ENCODE measurements at regions not wholly inside any gene's neighbourhood (a gene's known extent, or its start where the extent isn't known, plus 50 kb on each side); places are given as distances from the start of the nearest gene placed in this dataset.

GRCh38 chr17:56031636-56032035 lies 121.6 kb upstream of the ANKFN1 start:
- Mint-ChIP-seq H3K27ac (no peak overlapping the region), H3K27me3 (ENCODE audit: low read depth) (no peaks in the 10 kb centered on the region), H3K36me3 (no peaks in the 10 kb centered on the region), H3K9me3 (peaks cover 8% of the 10 kb centered on the region; the same call in 1 of the 2 replicates), H3K4me1 (no peaks in the 10 kb centered on the region), H3K4me3 (no peak overlapping the region)
- ChIA-PET POLR2A (no interaction called here), CTCF (no interaction called here)
- ATAC-seq (no peak), DNase-seq (ENCODE audit: low spot score) (no peak)
- TF ChIP-seq MAX (CRISPR knock-in tag; IDR thresholded peaks at IDR 0.05), result no peak
- TF ChIP-seq MLX (CRISPR knock-in tag; IDR thresholded peaks at IDR 0.05), result no peak
- no peak for TF ChIP-seq IRF2 (CRISPR knock-in tag; IDR thresholded peaks at IDR 0.05; ENCODE audit: borderline replicate concordance, low read depth)
- TF ChIP-seq CTCF (IDR thresholded peaks at IDR 0.05), result no peak
- no peak for TF ChIP-seq SMAD3 (CRISPR knock-in tag; IDR thresholded peaks at IDR 0.05; ENCODE audit: borderline replicate concordance)
- no peak for TF ChIP-seq STAT6 (CRISPR knock-in tag; conservative IDR thresholded peaks at IDR 0.05; ENCODE audit: low read depth)
- TF ChIP-seq JAZF1 (CRISPR knock-in tag; IDR thresholded peaks at IDR 0.05), result no peak
- TF ChIP-seq NFE2L1 (CRISPR knock-in tag; IDR thresholded peaks at IDR 0.05), result no peak
- TF ChIP-seq GTF2I (CRISPR knock-in tag; conservative IDR thresholded peaks at IDR 0.05), result no peak
- no peak for TF ChIP-seq NR1H2 (CRISPR knock-in tag; IDR thresholded peaks at IDR 0.05)
- TF ChIP-seq OVOL2 (CRISPR knock-in tag; IDR thresholded peaks at IDR 0.05; ENCODE audit: borderline replicate concordance), result no peak
- no peak for TF ChIP-seq ESRRA (CRISPR knock-in tag; IDR thresholded peaks at IDR 0.05; ENCODE audit: borderline replicate concordance)
- TF ChIP-seq ETV6 (CRISPR knock-in tag; IDR thresholded peaks at IDR 0.05), result no peak
- TF ChIP-seq ZNF317 (CRISPR knock-in tag; IDR thresholded peaks at IDR 0.05; ENCODE audit: borderline replicate concordance, low read depth), result no peak
- no peak for TF ChIP-seq ZNF423 (CRISPR knock-in tag; IDR thresholded peaks at IDR 0.05)

- Mint-ChIP-seq H3K27me3 (ENCODE audit: low read depth) (no peaks in the 10 kb centered on the region), H3K9me3 (peaks cover 8% of the 10 kb centered on the region; the same call in 1 of the 2 replicates), H3K27ac (no peak overlapping the region), H3K36me3 (no peaks in the 10 kb centered on the region), H3K4me1 (no peaks in the 10 kb centered on the region), H3K4me3 (no peak overlapping the region)
- ChIA-PET POLR2A (no interaction called here), CTCF (no interaction called here)
- DNase-seq (ENCODE audit: low spot score) (no peak), ATAC-seq (no peak)
- TF ChIP-seq MAX (CRISPR knock-in tag; IDR thresholded peaks at IDR 0.05) (no peak), ETV6 (CRISPR knock-in tag; IDR thresholded peaks at IDR 0.05) (no peak)
These were observed 119.1 kb upstream of the ANKFN1 start for GRCh38 chr17:56034197-56034635.

GRCh38 chr17:56038131-56038530 lies 115.1 kb upstream of the ANKFN1 start:
- H3K9me3 Mint-ChIP-seq, result no peaks in the 10 kb centered on the region
- no peak overlapping the region for H3K27ac Mint-ChIP-seq
- no peaks in the 10 kb centered on the region for H3K36me3 Mint-ChIP-seq
- ChIA-PET CTCF (no interaction called here), POLR2A (no interaction called here)
- DNase-seq (ENCODE audit: low spot score), result no peak
- H3K4me3 Mint-ChIP-seq, result no peak overlapping the region
- ATAC-seq, result no peak
- H3K4me1 Mint-ChIP-seq, result no peaks in the 10 kb centered on the region
- TF ChIP-seq ZNF317 (CRISPR knock-in tag; IDR thresholded peaks at IDR 0.05; ENCODE audit: borderline replicate concordance, low read depth) (0 out of 2 replicates have a peak, but pooled peaks have one; percentile 41), ZNF416 (CRISPR knock-in tag; IDR thresholded peaks at IDR 0.05) (no peak)
- H3K27me3 Mint-ChIP-seq (ENCODE audit: low read depth), result no peaks in the 10 kb centered on the region
